A673 (cell line): ENCODE measurements at regions not wholly inside any gene's neighbourhood (a gene's known extent, or its start where the extent isn't known, plus 50 kb on each side); places are given as distances from the start of the nearest gene placed in this dataset.

Experiments
- CTCF ChIP-seq: fragments of 300-800, 200-600 bp; sonication (generic); conservative IDR thresholded peaks from 2 replicates; pipeline ENCODE4 v1.5.1; 2017; ENCODE audit warnings: low read depth, mild to moderate bottlenecking, antibody characterized with exemption, low read length, moderate library complexity, mixed read lengths
- EZH2 ChIP-seq: fragments of 200-600 bp; sonication (generic); IDR thresholded peaks from 2 replicates; pipeline ENCODE4 v1.6.1; 2017; ENCODE audit warnings: borderline replicate concordance, low read depth, mild to moderate bottlenecking, mixed read lengths, antibody characterized with exemption, low read length; ENCODE audit not compliant: poor library complexity, severe bottlenecking

GRCh38 chrX:23509256-23509655 lies 158.0 kb upstream of the PRDX4 start:
- TF ChIP-seq CTCF, result no peak
- no peak for TF ChIP-seq EZH2
